Peyer's patch (tissue), 4 donors: ENCODE measurements at regions not wholly inside any gene's neighbourhood (a gene's known extent, or its start where the extent isn't known, plus 50 kb on each side); places are given as distances from the start of the nearest gene placed in this dataset.

Experiments used
- CTCF ChIP-seq, 6 experiments: fragments of 450-650 bp in 4 of 6; fragments of 200-600 bp in 2 of 6; sonication (generic) in 1 of 6; IDR thresholded peaks; one replicate each; pipeline ENCODE4 v1.5.1; 2017 to 2019; ENCODE audit warnings: antibody characterized with exemption in 6 of 6, mild to moderate bottlenecking in 3 of 6, moderate library complexity in 1 of 6
- POLR2A ChIP-seq, 2 donors: fragments of 450-650 bp; IDR thresholded peaks; one replicate each; pipeline ENCODE4 v1.5.1; 2017; ENCODE audit warnings: antibody characterized with exemption in 2 of 2, mild to moderate bottlenecking in 2 of 2, moderate library complexity in 2 of 2

GRCh38 chr6:105881608-105882007, 204.5 kb upstream of the PRDM1 start:
- TF ChIP-seq POLR2A (IDR thresholded peaks at IDR 0.05), result no peak
- no peak for TF ChIP-seq CTCF (IDR thresholded peaks at IDR 0.05)
